Epithelial cell of proximal tubule (primary cell): ENCODE measurements at regions not wholly inside any gene's neighbourhood (a gene's known extent, or its start where the extent isn't known, plus 50 kb on each side); places are given as distances from the start of the nearest gene placed in this dataset.

Experiments
- DNase-seq: peaks from one replicate; pipeline ENCODE4 v3.0.0-alpha.2; 2011; ENCODE audit warnings: low read depth
- H3K4me3 ChIP-seq: 2 replicates; pipeline ENCODE4 v1.5.1; 2011; ENCODE audit warnings: low read depth, mild to moderate bottlenecking, low read length
- TF ChIP-seq, protein P1 (sequence below): conservative IDR thresholded peaks from 2 replicates; pipeline ENCODE4 v1.5.1; 2012; ENCODE audit warnings: low read depth, mild to moderate bottlenecking, low read length

- no peak for DNase-seq
- TF ChIP-seq, protein P1, sequence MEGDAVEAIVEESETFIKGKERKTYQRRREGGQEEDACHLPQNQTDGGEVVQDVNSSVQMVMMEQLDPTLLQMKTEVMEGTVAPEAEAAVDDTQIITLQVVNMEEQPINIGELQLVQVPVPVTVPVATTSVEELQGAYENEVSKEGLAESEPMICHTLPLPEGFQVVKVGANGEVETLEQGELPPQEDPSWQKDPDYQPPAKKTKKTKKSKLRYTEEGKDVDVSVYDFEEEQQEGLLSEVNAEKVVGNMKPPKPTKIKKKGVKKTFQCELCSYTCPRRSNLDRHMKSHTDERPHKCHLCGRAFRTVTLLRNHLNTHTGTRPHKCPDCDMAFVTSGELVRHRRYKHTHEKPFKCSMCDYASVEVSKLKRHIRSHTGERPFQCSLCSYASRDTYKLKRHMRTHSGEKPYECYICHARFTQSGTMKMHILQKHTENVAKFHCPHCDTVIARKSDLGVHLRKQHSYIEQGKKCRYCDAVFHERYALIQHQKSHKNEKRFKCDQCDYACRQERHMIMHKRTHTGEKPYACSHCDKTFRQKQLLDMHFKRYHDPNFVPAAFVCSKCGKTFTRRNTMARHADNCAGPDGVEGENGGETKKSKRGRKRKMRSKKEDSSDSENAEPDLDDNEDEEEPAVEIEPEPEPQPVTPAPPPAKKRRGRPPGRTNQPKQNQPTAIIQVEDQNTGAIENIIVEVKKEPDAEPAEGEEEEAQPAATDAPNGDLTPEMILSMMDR = no peak
- no peak overlapping the region for H3K4me3 ChIP-seq
Observed at GRCh38 chr1:99464738-99465137, 181.2 kb upstream of the PALMD start.

DNA sequence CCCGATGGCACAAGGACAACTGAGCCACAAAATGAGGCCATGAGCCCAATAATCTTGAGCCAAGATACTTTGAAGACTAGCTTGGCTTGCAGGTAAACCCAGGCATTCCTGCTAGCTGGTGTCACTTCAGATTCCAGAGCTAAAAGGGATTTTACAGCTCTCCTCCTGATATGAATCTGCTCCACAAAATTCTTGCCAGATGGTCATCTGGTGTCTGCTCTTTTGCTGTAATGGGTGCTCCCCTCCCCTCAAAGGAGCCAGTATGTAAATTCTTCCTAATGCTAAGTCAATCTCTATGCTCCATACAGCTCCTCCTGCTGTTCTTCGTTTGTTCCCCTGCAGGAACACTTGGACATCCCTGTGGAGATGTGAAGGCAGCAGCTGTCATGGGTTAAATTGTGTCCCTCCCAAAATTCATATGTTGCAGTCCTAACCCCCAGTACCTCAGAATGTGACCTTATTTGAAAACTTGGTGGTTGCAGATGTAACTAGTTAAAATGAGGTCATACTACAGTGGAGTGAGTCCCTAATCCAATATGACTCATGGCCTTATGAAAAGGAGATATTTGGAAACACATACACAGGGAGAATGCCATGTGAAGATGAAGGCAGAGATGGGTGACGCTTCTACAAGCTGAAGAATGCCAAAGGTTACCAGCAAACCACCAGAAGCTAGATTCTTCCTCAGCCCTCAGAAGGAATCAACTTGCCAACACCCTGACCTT, 180.6 kb upstream of the PALMD start:
- H3K4me3 ChIP-seq = no peak overlapping the region
- TF ChIP-seq, protein P1 = no peak
- DNase-seq = peak; percentile 27

GRCh38 chr1:99467645-99468044, 178.3 kb upstream of the PALMD start:
- DNase-seq = no peak
- H3K4me3 ChIP-seq = no peak overlapping the region
- TF ChIP-seq, protein P1 = no peak

DNA sequence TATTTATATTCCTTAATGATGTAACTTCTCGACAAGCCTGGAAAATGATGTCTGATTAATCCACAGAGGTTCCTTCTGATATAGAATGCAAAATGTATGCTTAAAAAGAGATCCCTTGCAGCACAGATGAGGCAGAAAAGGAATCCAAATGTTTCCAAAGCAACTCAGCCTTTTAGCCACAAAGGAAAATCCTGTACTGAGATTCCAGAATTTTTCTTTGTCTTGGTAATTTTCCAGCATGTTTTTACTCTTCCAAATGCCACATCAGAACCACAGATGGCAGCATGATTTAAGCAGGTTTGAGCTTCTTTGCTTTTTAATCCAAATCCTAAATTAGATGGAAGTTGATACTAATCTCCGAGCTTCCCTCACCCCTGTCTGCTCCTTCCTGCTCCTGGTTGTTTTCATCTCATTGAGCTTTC, 176.4 kb upstream of the PALMD start:
- no peak for DNase-seq
- no peak overlapping the region for H3K4me3 ChIP-seq
- TF ChIP-seq, protein P1 = no peak

- H3K4me3 ChIP-seq = no peak overlapping the region
- no peak for DNase-seq
- TF ChIP-seq, protein P1 = no peak
Observed at GRCh38 chr1:99472893-99473292, 173.0 kb upstream of the PALMD start.

DNA sequence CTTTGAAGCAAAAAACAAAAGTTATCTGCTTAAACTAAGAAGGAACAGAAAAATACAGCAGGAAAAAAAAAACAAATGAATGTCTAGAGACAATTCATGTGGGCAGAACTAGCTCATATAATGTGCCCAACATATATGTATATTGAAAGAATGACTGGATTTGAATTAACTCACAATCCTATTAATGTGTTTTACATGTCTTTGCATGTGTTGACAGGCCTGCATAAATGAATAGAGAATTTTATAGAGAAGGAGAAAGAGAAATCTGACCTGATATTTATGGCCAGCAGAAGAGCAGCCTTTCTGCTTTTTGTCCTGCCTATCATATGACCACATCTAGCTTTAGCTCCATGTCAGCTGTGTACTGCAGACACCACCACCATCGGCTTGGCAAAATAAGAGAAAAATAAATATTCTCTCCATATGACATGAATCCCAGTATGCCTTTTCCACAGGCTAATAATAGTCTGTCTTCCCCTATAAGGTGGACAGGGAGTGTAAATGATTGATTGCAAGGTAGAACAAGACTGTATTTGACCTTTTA, 171.5 kb upstream of the PALMD start:
- no peak for DNase-seq
- TF ChIP-seq, protein P1 = no peak
- H3K4me3 ChIP-seq = no peak overlapping the region

DNA sequence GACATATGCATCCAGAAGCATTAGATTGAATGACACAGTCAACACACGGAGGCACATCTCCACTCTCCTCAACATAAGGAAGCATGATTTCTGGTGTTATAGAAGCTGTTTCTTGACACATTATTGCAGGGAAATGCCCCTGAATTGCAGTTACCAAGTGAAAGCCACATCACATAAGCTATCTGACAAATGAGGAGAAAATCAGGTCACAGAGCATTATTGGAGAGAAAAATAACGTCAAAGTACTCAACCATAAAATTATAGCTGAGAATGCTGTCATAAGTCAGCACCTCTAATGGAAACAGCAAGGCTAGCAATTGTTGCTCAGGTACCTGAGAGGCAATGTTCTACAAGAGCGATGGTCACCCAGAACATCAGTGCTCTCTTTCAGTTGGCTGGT, 169.9 kb upstream of the PALMD start:
- no peak for DNase-seq
- TF ChIP-seq, protein P1 = no peak
- no peak overlapping the region for H3K4me3 ChIP-seq
